Liver (tissue), 8 donors: ENCODE measurements at regions not wholly inside any gene's neighbourhood (a gene's known extent, or its start where the extent isn't known, plus 50 kb on each side); places are given as distances from the start of the nearest gene placed in this dataset.

ENCODE experiments used
- DNase-seq: peaks from one replicate; pipeline ENCODE4 v3.0.0-alpha.2; 2017; ENCODE audit warnings: low spot score
- H3K27ac ChIP-seq, 2 donors: one replicate each; pipeline ENCODE4 v1.7.0; 2013; ENCODE audit warnings: inconsistent platforms in 2 of 2, low read length in 2 of 2, control low read depth in 1 of 2, low read depth in 1 of 2, mild to moderate bottlenecking in 1 of 2
- H3K27me3 ChIP-seq, 4 donors: one replicate each; pipeline versions ENCODE4 v1.6.1 to v1.7.0; 2013; ENCODE audit warnings: low read length in 3 of 4, inconsistent platforms in 1 of 4, mild to moderate bottlenecking in 1 of 4, moderate library complexity in 1 of 4; ENCODE audit not compliant: control insufficient read depth in 4 of 4, insufficient read depth in 4 of 4
- H3K36me3 ChIP-seq, 4 donors: one replicate each; pipeline versions ENCODE4 v1.6.1 to v1.7.0; 2013; ENCODE audit warnings: low read length in 3 of 4, mild to moderate bottlenecking in 3 of 4, low read depth in 1 of 4, moderate library complexity in 1 of 4; ENCODE audit not compliant: control insufficient read depth in 4 of 4, insufficient read depth in 3 of 4
- H3K4me1 ChIP-seq, 4 donors: one replicate each; pipeline versions ENCODE4 v1.6.1 to v1.7.0; 2013; ENCODE audit warnings: low read length in 3 of 4, mild to moderate bottlenecking in 3 of 4, moderate library complexity in 1 of 4; ENCODE audit not compliant: control insufficient read depth in 4 of 4, insufficient read depth in 4 of 4
- H3K4me3 ChIP-seq, 3 donors: one replicate each; pipeline versions ENCODE4 v1.6.1 to v1.7.0; 2013; ENCODE audit warnings: low read length in 3 of 3, control low read depth in 1 of 3, low read depth in 1 of 3, mild to moderate bottlenecking in 1 of 3
- H3K9ac ChIP-seq, 2 donors: one replicate each; pipeline ENCODE4 v1.7.0; 2013; ENCODE audit warnings: low read length in 2 of 2, mild to moderate bottlenecking in 2 of 2, moderate library complexity in 2 of 2, control low read depth in 1 of 2, low read depth in 1 of 2
- H3K9me3 ChIP-seq, 4 donors: one replicate each; pipeline versions ENCODE4 v1.6.1 to v1.7.0; 2013; ENCODE audit warnings: low read length in 3 of 4; ENCODE audit not compliant: control insufficient read depth in 4 of 4
- ATF3 ChIP-seq: IDR thresholded peaks from 2 replicates; pipeline ENCODE4 v1.6.1; 2016; ENCODE audit warnings: antibody characterized with exemption
- CTCF ChIP-seq: fragments of 150-350 bp; IDR thresholded peaks from 2 replicates; pipeline ENCODE4 v1.5.1; 2017; ENCODE audit warnings: improper control_type of control experiment, low read depth, low read length; ENCODE audit not compliant: missing input control
- EGR1 ChIP-seq, 2 donors: IDR thresholded peaks; 2 replicates each; pipeline ENCODE4 v1.6.1; 2016 to 2018; ENCODE audit warnings: antibody characterized with exemption in 2 of 2, low read depth in 2 of 2
- FOXA1 ChIP-seq: IDR thresholded peaks from 2 replicates; pipeline ENCODE4 v1.6.1; 2016; ENCODE audit warnings: antibody characterized with exemption
- FOXA2 ChIP-seq: IDR thresholded peaks from 2 replicates; pipeline ENCODE4 v1.6.1; 2016; ENCODE audit warnings: antibody characterized with exemption
- GABPA ChIP-seq, 2 donors: IDR thresholded peaks in 1 of 2; conservative IDR thresholded peaks in 1 of 2; 2 replicates each; pipeline ENCODE4 v1.6.1; 2016; ENCODE audit warnings: antibody characterized with exemption in 2 of 2, mild to moderate bottlenecking in 1 of 2, moderate library complexity in 1 of 2
- HNF4A ChIP-seq, 2 donors: conservative IDR thresholded peaks; 2 replicates each; pipeline ENCODE4 v1.6.1; 2016; ENCODE audit warnings: antibody characterized with exemption in 2 of 2, mild to moderate bottlenecking in 2 of 2
- HNF4G ChIP-seq: IDR thresholded peaks from 2 replicates; pipeline ENCODE4 v1.6.1; 2016; ENCODE audit warnings: antibody characterized with exemption
- JUND ChIP-seq, 2 donors: IDR thresholded peaks; 2 replicates each; pipeline ENCODE4 v1.6.1; 2016; ENCODE audit warnings: antibody characterized with exemption in 2 of 2
- MAX ChIP-seq: IDR thresholded peaks from 2 replicates; pipeline ENCODE4 v1.6.1; 2016; ENCODE audit warnings: antibody characterized with exemption
- NR2F2 ChIP-seq: IDR thresholded peaks from 2 replicates; pipeline ENCODE4 v1.6.1; 2016; ENCODE audit warnings: antibody characterized with exemption
- RAD21 ChIP-seq, 2 donors: IDR thresholded peaks; 2 replicates each; pipeline ENCODE4 v1.6.1; 2016; ENCODE audit warnings: antibody characterized with exemption in 2 of 2, mild to moderate bottlenecking in 2 of 2
- RXRA ChIP-seq, 2 donors: IDR thresholded peaks; 2 replicates each; pipeline ENCODE4 v1.6.1; 2017 to 2018; ENCODE audit warnings: antibody characterized with exemption in 2 of 2, mild to moderate bottlenecking in 1 of 2
- SP1 ChIP-seq: IDR thresholded peaks from 2 replicates; pipeline ENCODE4 v1.6.1; 2018; ENCODE audit warnings: antibody characterized with exemption, mild to moderate bottlenecking
- TAF1 ChIP-seq: conservative IDR thresholded peaks from 2 replicates; pipeline ENCODE4 v1.6.1; 2016; ENCODE audit warnings: antibody characterized with exemption, mild to moderate bottlenecking
- YY1 ChIP-seq: IDR thresholded peaks from 2 replicates; pipeline ENCODE4 v1.6.1; 2016; ENCODE audit warnings: antibody characterized with exemption, mild to moderate bottlenecking
- WGBS: extraction: QIAGEN DNeasy Blood & Tissue Kit; methylation state at CpG from one replicate; pipeline ENCODE4 v1.1.7; 2013; 5-methylcytosine and 5-hydroxymethylcytosine counted together
- TF ChIP-seq, protein P1 (sequence below): IDR thresholded peaks from 2 replicates; pipeline ENCODE4 v1.6.1; 2016; ENCODE audit warnings: antibody characterized with exemption
- TF ChIP-seq, protein P2 (sequence below): IDR thresholded peaks from 2 replicates; pipeline ENCODE4 v1.6.1; 2016; ENCODE audit warnings: antibody characterized with exemption, mild to moderate bottlenecking
- donor health status: healthy.
- donor health status: healthy.
- donor health status: healthy.
- donor health status: healthy.
- donor health status: healthy.

- no peaks in the 10 kb centered on the region for H3K27me3 ChIP-seq
- no peaks in the 10 kb centered on the region for H3K36me3 ChIP-seq
- H3K9ac ChIP-seq: no peak overlapping the region
- no peak overlapping the region for H3K27ac ChIP-seq
- WGBS: 77% methylated on average over 1 of the region's 1 CpG
- H3K4me1 ChIP-seq: no peaks in the 10 kb centered on the region
- TF ChIP-seq HNF4A (conservative IDR thresholded peaks at IDR 0.05): no peak
- TF ChIP-seq CTCF: no peak
- no peak for TF ChIP-seq ATF3
- TF ChIP-seq SP1: no peak
- TF ChIP-seq TAF1: no peak
- TF ChIP-seq FOXA1: no peak
- TF ChIP-seq, protein P1, sequence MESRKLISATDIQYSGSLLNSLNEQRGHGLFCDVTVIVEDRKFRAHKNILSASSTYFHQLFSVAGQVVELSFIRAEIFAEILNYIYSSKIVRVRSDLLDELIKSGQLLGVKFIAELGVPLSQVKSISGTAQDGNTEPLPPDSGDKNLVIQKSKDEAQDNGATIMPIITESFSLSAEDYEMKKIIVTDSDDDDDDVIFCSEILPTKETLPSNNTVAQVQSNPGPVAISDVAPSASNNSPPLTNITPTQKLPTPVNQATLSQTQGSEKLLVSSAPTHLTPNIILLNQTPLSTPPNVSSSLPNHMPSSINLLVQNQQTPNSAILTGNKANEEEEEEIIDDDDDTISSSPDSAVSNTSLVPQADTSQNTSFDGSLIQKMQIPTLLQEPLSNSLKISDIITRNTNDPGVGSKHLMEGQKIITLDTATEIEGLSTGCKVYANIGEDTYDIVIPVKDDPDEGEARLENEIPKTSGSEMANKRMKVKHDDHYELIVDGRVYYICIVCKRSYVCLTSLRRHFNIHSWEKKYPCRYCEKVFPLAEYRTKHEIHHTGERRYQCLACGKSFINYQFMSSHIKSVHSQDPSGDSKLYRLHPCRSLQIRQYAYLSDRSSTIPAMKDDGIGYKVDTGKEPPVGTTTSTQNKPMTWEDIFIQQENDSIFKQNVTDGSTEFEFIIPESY: no peak
- no peak for TF ChIP-seq NR2F2
- no peak for TF ChIP-seq EGR1 (IDR thresholded peaks at IDR 0.05; ENCODE audit: low read depth in 2 of 2)
- TF ChIP-seq HNF4G: no peak
- TF ChIP-seq RAD21 (IDR thresholded peaks at IDR 0.05): no peak
- TF ChIP-seq, protein P2, sequence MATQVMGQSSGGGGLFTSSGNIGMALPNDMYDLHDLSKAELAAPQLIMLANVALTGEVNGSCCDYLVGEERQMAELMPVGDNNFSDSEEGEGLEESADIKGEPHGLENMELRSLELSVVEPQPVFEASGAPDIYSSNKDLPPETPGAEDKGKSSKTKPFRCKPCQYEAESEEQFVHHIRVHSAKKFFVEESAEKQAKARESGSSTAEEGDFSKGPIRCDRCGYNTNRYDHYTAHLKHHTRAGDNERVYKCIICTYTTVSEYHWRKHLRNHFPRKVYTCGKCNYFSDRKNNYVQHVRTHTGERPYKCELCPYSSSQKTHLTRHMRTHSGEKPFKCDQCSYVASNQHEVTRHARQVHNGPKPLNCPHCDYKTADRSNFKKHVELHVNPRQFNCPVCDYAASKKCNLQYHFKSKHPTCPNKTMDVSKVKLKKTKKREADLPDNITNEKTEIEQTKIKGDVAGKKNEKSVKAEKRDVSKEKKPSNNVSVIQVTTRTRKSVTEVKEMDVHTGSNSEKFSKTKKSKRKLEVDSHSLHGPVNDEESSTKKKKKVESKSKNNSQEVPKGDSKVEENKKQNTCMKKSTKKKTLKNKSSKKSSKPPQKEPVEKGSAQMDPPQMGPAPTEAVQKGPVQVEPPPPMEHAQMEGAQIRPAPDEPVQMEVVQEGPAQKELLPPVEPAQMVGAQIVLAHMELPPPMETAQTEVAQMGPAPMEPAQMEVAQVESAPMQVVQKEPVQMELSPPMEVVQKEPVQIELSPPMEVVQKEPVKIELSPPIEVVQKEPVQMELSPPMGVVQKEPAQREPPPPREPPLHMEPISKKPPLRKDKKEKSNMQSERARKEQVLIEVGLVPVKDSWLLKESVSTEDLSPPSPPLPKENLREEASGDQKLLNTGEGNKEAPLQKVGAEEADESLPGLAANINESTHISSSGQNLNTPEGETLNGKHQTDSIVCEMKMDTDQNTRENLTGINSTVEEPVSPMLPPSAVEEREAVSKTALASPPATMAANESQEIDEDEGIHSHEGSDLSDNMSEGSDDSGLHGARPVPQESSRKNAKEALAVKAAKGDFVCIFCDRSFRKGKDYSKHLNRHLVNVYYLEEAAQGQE: no peak
- no peak for TF ChIP-seq RXRA (IDR thresholded peaks at IDR 0.05)
- no peak for TF ChIP-seq MAX
- TF ChIP-seq GABPA (IDR thresholded peaks at IDR 0.05 in 1 of 2, conservative IDR thresholded peaks at IDR 0.05 in 1 of 2): no peak
- no peak for TF ChIP-seq FOXA2
- TF ChIP-seq YY1: no peak
- TF ChIP-seq JUND (IDR thresholded peaks at IDR 0.05): no peak
- no peak for DNase-seq
- H3K4me3 ChIP-seq: no peak overlapping the region
- H3K9me3 ChIP-seq: no peaks in the 10 kb centered on the region
These were observed 655.0 kb downstream of the METTL15 start for GRCh38 chr11:28763151-28763550.
